GM23338 (cell line): ENCODE measurements at regions not wholly inside any gene's neighbourhood (a gene's known extent, or its start where the extent isn't known, plus 50 kb on each side); places are given as distances from the start of the nearest gene placed in this dataset.

Experiments
- ATAC-seq: fragments of 200-7000 bp; cut with Tn5 transposase; 3 replicates; pipeline ENCODE4 v1.9.1; 2020
- DNase-seq: peaks from one replicate; pipeline ENCODE4 v3.0.0-alpha.2; 2015; ENCODE audit warnings: low spot score
- H2AFZ ChIP-seq: fragments of 200-600 bp; sonication (generic); 2 replicates; pipeline ENCODE4 v1.8.0; 2016; ENCODE audit warnings: antibody characterized with exemption, mild to moderate bottlenecking, moderate library complexity
- H3F3A ChIP-seq: fragments of 200-600 bp; sonication (generic); replicated peaks from 2 replicates; pipeline ENCODE4 v1.8.0; 2017; ENCODE audit warnings: antibody characterized with exemption, mixed run types, low read depth
- H3K27ac ChIP-seq: fragments of 200-600 bp; sonication (generic); 2 replicates; pipeline ENCODE4 v1.6.1; 2016; ENCODE audit warnings: low read depth
- H3K27me3 ChIP-seq: fragments of 200-600 bp; sonication (generic); 2 replicates; pipeline ENCODE4 v1.8.0; 2016; ENCODE audit warnings: mild to moderate bottlenecking, mixed run types, moderate library complexity; ENCODE audit not compliant: insufficient read depth
- H3K36me3 ChIP-seq: fragments of 200-600 bp; sonication (generic); 2 replicates; pipeline ENCODE4 v1.8.0; 2016; ENCODE audit warnings: mild to moderate bottlenecking; ENCODE audit not compliant: insufficient read depth
- H3K4me1 ChIP-seq: fragments of 200-600 bp; sonication (generic); 2 replicates; pipeline ENCODE4 v1.8.0; 2016; ENCODE audit warnings: mild to moderate bottlenecking, moderate library complexity; ENCODE audit not compliant: insufficient read depth
- H3K4me2 ChIP-seq: fragments of 200-600 bp; sonication (generic); 2 replicates; pipeline ENCODE4 v1.7.1; 2017; ENCODE audit warnings: mixed run types
- H3K4me3 ChIP-seq: fragments of 200-600 bp; sonication (generic); 2 replicates; pipeline ENCODE4 v1.6.1; 2016; ENCODE audit warnings: mixed run types
- H3K79me2 ChIP-seq: fragments of 200-600 bp; sonication (generic); replicated peaks from 2 replicates; pipeline ENCODE4 v1.8.0; 2017; ENCODE audit warnings: mild to moderate bottlenecking; ENCODE audit not compliant: insufficient read depth
- H3K9me2 ChIP-seq: fragments of 200-600 bp; sonication (generic); 2 replicates; pipeline ENCODE4 v1.8.0; 2017; ENCODE audit not compliant: insufficient read depth
- H4K20me1 ChIP-seq: fragments of 200-600 bp; sonication (generic); replicated peaks from 2 replicates; pipeline ENCODE4 v1.8.0; 2017; ENCODE audit warnings: mild to moderate bottlenecking; ENCODE audit not compliant: insufficient read depth
- H3K27ac Mint-ChIP-seq: 2 replicates; pipeline ENCODE4 v1.8.0; 2020; ENCODE audit warnings: inconsistent platforms, mild to moderate bottlenecking, moderate library complexity, mixed read lengths
- H3K27me3 Mint-ChIP-seq: 3 replicates; pipeline ENCODE4 v1.8.0; 2022; ENCODE audit warnings: low read depth, mild to moderate bottlenecking, moderate library complexity, mixed read lengths, inconsistent platforms; ENCODE audit not compliant: insufficient read depth, poor library complexity
- H3K36me3 Mint-ChIP-seq: 3 replicates; pipeline ENCODE4 v1.8.0; 2021; ENCODE audit warnings: low read depth, mild to moderate bottlenecking, inconsistent platforms, moderate library complexity, mixed read lengths
- H3K4me1 Mint-ChIP-seq: 3 replicates; pipeline ENCODE4 v1.8.0; 2020; ENCODE audit warnings: mild to moderate bottlenecking, inconsistent platforms, mixed read lengths
- H3K4me3 Mint-ChIP-seq: 3 replicates; pipeline ENCODE4 v1.8.0; 2021; ENCODE audit warnings: moderate library complexity, mild to moderate bottlenecking, inconsistent platforms, mixed read lengths
- H3K9me3 Mint-ChIP-seq: 3 replicates; pipeline ENCODE4 v1.8.0; 2020; ENCODE audit warnings: moderate library complexity, mild to moderate bottlenecking, inconsistent platforms, mixed read lengths
- CREB1 ChIP-seq: fragments of 250-450 bp; sonication (Bioruptor Pico); IDR thresholded peaks from 2 replicates; pipeline ENCODE4 v1.5.0; 2020; ENCODE audit warnings: low read depth, mild to moderate bottlenecking, moderate library complexity
- EZH2 ChIP-seq: fragments of 200-600 bp; sonication (generic); IDR thresholded peaks from one replicate; pipeline ENCODE4 v1.8.0; 2017; ENCODE audit warnings: antibody characterized with exemption, mild to moderate bottlenecking, low read depth; ENCODE audit not compliant: unreplicated experiment
- EZH2phosphoT487 ChIP-seq: fragments of 200-600 bp; sonication (generic); IDR thresholded peaks from one replicate; pipeline ENCODE4 v1.8.1; 2018; ENCODE audit warnings: antibody characterized with exemption; ENCODE audit not compliant: unreplicated experiment
- POLR2AphosphoS5 ChIP-seq: IDR thresholded peaks from 2 replicates; pipeline ENCODE4 v1.6.1; 2016; ENCODE audit warnings: antibody characterized with exemption, low read depth
- STAT1 ChIP-seq: IDR thresholded peaks from one replicate; pipeline ENCODE4 v1.6.1; 2016; ENCODE audit warnings: antibody characterized with exemption; ENCODE audit not compliant: unreplicated experiment
- TF ChIP-seq, protein P1 (sequence below): fragments of 250-450 bp; sonication (Bioruptor Pico); IDR thresholded peaks from 2 replicates; pipeline ENCODE4 v1.5.0; 2020; ENCODE audit warnings: mild to moderate bottlenecking, moderate library complexity
- TF ChIP-seq, protein P2 (sequence below), 2 experiments: fragments of 200-600 bp in 1 of 2; sonication (generic) in 1 of 2; conservative IDR thresholded peaks; 2 replicates each; pipeline versions ENCODE4 v1.5.1 to v1.6.1; 2016 to 2017; ENCODE audit warnings: antibody characterized with exemption in 2 of 2, low read depth in 2 of 2, mild to moderate bottlenecking in 2 of 2, moderate library complexity in 1 of 2
- TF ChIP-seq, protein P3 (sequence below): IDR thresholded peaks from one replicate; pipeline ENCODE4 v1.6.1; 2018; ENCODE audit warnings: antibody characterized with exemption; ENCODE audit not compliant: unreplicated experiment

DNA sequence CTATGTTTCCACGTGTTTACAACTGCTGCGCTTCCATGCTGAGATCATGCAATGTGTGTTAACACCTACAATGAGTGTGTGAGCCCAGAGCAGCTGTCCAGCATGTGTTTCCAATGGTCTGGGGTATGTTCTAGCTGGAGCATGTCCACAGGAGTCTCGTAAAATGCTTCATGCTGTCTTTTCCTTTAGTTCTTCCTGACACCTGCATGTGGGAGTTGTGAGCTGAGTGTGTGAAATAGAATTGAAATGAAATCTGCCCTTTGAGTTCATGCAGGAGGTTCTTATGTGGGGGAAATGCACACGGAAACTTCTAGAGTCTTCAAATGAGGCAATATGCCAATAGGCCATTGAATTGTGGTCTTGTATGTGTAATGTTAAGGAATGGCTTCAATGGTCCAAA, 205.1 kb downstream of the RND3 start (continued):
- TF ChIP-seq, protein P1, sequence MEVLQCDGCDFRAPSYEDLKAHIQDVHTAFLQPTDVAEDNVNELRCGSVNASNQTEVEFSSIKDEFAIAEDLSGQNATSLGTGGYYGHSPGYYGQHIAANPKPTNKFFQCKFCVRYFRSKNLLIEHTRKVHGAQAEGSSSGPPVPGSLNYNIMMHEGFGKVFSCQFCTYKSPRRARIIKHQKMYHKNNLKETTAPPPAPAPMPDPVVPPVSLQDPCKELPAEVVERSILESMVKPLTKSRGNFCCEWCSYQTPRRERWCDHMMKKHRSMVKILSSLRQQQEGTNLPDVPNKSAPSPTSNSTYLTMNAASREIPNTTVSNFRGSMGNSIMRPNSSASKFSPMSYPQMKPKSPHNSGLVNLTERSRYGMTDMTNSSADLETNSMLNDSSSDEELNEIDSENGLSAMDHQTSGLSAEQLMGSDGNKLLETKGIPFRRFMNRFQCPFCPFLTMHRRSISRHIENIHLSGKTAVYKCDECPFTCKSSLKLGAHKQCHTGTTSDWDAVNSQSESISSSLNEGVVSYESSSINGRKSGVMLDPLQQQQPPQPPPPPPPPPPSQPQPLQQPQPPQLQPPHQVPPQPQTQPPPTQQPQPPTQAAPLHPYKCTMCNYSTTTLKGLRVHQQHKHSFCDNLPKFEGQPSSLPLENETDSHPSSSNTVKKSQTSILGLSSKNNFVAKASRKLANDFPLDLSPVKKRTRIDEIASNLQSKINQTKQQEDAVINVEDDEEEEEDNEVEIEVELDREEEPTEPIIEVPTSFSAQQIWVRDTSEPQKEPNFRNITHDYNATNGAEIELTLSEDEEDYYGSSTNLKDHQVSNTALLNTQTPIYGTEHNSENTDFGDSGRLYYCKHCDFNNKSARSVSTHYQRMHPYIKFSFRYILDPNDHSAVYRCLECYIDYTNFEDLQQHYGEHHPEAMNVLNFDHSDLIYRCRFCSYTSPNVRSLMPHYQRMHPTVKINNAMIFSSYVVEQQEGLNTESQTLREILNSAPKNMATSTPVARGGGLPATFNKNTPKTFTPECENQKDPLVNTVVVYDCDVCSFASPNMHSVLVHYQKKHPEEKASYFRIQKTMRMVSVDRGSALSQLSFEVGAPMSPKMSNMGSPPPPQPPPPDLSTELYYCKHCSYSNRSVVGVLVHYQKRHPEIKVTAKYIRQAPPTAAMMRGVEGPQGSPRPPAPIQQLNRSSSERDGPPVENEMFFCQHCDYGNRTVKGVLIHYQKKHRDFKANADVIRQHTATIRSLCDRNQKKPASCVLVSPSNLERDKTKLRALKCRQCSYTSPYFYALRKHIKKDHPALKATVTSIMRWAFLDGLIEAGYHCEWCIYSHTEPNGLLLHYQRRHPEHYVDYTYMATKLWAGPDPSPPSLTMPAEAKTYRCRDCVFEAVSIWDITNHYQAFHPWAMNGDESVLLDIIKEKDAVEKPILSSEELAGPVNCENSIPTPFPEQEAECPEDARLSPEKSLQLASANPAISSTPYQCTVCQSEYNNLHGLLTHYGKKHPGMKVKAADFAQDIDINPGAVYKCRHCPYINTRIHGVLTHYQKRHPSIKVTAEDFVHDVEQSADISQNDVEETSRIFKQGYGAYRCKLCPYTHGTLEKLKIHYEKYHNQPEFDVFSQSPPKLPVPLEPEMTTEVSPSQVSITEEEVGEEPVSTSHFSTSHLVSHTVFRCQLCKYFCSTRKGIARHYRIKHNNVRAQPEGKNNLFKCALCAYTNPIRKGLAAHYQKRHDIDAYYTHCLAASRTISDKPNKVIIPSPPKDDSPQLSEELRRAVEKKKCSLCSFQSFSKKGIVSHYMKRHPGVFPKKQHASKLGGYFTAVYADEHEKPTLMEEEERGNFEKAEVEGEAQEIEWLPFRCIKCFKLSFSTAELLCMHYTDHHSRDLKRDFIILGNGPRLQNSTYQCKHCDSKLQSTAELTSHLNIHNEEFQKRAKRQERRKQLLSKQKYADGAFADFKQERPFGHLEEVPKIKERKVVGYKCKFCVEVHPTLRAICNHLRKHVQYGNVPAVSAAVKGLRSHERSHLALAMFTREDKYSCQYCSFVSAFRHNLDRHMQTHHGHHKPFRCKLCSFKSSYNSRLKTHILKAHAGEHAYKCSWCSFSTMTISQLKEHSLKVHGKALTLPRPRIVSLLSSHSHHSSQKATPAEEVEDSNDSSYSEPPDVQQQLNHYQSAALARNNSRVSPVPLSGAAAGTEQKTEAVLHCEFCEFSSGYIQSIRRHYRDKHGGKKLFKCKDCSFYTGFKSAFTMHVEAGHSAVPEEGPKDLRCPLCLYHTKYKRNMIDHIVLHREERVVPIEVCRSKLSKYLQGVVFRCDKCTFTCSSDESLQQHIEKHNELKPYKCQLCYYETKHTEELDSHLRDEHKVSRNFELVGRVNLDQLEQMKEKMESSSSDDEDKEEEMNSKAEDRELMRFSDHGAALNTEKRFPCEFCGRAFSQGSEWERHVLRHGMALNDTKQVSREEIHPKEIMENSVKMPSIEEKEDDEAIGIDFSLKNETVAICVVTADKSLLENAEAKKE (CRISPR knock-in tag) = no peak
- no peak for TF ChIP-seq POLR2AphosphoS5
- TF ChIP-seq, protein P2, sequence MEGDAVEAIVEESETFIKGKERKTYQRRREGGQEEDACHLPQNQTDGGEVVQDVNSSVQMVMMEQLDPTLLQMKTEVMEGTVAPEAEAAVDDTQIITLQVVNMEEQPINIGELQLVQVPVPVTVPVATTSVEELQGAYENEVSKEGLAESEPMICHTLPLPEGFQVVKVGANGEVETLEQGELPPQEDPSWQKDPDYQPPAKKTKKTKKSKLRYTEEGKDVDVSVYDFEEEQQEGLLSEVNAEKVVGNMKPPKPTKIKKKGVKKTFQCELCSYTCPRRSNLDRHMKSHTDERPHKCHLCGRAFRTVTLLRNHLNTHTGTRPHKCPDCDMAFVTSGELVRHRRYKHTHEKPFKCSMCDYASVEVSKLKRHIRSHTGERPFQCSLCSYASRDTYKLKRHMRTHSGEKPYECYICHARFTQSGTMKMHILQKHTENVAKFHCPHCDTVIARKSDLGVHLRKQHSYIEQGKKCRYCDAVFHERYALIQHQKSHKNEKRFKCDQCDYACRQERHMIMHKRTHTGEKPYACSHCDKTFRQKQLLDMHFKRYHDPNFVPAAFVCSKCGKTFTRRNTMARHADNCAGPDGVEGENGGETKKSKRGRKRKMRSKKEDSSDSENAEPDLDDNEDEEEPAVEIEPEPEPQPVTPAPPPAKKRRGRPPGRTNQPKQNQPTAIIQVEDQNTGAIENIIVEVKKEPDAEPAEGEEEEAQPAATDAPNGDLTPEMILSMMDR (conservative IDR thresholded peaks at IDR 0.05; ENCODE audit: low read depth in 2 of 2) = no peak

DNA sequence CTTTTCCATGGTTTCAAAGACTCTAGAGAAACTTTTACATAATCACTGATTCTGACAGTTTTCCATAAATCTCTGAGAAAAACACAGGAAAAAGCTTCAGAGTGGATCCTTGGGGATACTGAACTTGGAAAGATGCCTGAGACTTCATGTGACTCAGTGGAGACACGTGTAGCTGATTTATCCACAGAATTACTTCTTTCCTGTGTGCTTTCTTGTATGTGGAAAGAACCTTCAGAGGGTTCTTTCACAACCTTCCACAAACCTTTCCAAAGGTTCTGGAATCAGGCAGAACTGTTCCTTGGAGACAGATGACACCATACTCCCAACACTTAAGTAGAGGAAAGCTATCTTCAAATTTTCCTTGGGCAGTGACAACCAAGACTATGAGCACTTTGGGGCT, 207.2 kb downstream of the RND3 start:
- no peaks in the 10 kb centered on the region for H3K27me3 Mint-ChIP-seq
- ATAC-seq = no peak
- no peak for TF ChIP-seq EZH2
- TF ChIP-seq POLR2AphosphoS5 = no peak
- no peak for TF ChIP-seq CREB1 (CRISPR knock-in tag)
- no peak for TF ChIP-seq EZH2phosphoT487
- TF ChIP-seq STAT1 = no peak
- TF ChIP-seq, protein P3, sequence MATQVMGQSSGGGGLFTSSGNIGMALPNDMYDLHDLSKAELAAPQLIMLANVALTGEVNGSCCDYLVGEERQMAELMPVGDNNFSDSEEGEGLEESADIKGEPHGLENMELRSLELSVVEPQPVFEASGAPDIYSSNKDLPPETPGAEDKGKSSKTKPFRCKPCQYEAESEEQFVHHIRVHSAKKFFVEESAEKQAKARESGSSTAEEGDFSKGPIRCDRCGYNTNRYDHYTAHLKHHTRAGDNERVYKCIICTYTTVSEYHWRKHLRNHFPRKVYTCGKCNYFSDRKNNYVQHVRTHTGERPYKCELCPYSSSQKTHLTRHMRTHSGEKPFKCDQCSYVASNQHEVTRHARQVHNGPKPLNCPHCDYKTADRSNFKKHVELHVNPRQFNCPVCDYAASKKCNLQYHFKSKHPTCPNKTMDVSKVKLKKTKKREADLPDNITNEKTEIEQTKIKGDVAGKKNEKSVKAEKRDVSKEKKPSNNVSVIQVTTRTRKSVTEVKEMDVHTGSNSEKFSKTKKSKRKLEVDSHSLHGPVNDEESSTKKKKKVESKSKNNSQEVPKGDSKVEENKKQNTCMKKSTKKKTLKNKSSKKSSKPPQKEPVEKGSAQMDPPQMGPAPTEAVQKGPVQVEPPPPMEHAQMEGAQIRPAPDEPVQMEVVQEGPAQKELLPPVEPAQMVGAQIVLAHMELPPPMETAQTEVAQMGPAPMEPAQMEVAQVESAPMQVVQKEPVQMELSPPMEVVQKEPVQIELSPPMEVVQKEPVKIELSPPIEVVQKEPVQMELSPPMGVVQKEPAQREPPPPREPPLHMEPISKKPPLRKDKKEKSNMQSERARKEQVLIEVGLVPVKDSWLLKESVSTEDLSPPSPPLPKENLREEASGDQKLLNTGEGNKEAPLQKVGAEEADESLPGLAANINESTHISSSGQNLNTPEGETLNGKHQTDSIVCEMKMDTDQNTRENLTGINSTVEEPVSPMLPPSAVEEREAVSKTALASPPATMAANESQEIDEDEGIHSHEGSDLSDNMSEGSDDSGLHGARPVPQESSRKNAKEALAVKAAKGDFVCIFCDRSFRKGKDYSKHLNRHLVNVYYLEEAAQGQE = no peak

More for the DNA sequence above, 207.2 kb downstream of the RND3 start:
- no peak overlapping the region for H3K27ac ChIP-seq
- Mint-ChIP-seq H3K4me1 (no peaks in the 10 kb centered on the region), H3K4me3 (no peak overlapping the region), H3K36me3 (peaks cover 40% of the 10 kb centered on the region), H3K27ac (no peak overlapping the region), H3K9me3 (peaks cover 37% of the 10 kb centered on the region)
- peaks cover 7% of the 10 kb centered on the region; the same call in 1 of the 2 replicates for H3K36me3 ChIP-seq
- H3K4me1 ChIP-seq = no peaks in the 10 kb centered on the region
- no peaks in the 10 kb centered on the region for H4K20me1 ChIP-seq
- no peak overlapping the region for H2AFZ ChIP-seq
- no peaks in the 10 kb centered on the region for H3K79me2 ChIP-seq
- no peak overlapping the region for H3K4me2 ChIP-seq
- 0 out of 2 replicates have a peak, but pooled peaks cover 4% of the 10 kb centered on the region for H3K9me2 ChIP-seq
- H3F3A ChIP-seq = no peaks in the 10 kb centered on the region
- no peaks in the 10 kb centered on the region for H3K27me3 ChIP-seq
- no peak for DNase-seq
- H3K4me3 ChIP-seq = no peak overlapping the region
